HUDEP-2 (cell line): ENCODE measurements at regions not wholly inside any gene's neighbourhood (a gene's known extent, or its start where the extent isn't known, plus 50 kb on each side); places are given as distances from the start of the nearest gene placed in this dataset.
"Not testable (repeated sequence)": the region's sequence is repeated elsewhere in the genome, so short reads cannot be mapped to it uniquely, and the experiment has no call there.

Experiments
- DNase-seq, 76 experiments: peaks; one replicate each; lab custom pipeline; 2025; ENCODE audit not compliant: unreplicated experiment in 76 of 76; lab: John Stamatoyannopoulos, UW

- DNase-seq: not testable (repeated sequence)
Observed at GRCh38 chrY:26167332-26167731, 545.4 kb downstream of the CDY1 start.

GRCh38 chrY:26179326-26179725 lies 557.4 kb downstream of the CDY1 start:
- DNase-seq: not testable (repeated sequence)

- not testable (repeated sequence) for DNase-seq
Observed at GRCh38 chrY:26224974-26225373, 603.1 kb downstream of the CDY1 start.

DNA sequence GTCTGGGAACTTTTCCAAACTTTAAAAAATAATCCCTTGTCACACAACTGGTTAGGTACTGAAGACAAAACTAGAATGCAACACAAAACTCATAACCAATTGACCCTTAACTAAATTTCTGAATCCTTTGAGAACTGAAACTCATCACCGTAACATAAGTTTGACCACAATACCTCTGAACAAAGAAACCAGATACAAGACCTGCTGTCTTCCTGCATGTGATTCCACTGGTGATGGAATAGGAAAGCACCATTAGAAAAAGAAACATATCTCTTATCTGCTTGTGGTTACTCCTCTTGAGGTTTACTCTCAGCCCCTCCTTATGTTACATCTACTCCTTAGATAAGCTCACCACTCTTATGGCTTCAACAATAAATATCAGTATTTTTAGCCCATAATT lies 603.6 kb downstream of the CDY1 start:
- not testable (repeated sequence) for DNase-seq

GRCh38 chrY:26240944-26241343 lies 619.0 kb downstream of the CDY1 start:
- DNase-seq: not testable (repeated sequence)

DNA sequence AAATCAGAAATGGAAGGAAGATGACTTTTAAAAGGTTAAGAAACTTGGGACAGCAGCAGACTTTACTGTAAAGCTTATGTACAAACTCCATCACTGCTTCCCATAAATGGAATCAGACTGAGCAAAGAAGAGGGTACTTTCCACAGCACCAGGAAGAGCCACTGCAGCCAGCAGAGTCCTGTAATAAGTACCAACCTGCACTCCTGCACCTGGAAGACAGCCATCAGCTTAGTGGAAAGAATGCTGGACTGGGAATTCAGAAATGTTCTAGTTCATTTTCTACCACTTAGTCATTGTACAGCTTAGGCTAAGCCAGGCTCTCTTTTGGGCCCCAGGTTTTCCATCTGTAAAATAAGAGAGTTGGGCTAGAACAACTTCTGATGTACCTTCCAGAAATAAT lies 632.3 kb downstream of the CDY1 start:
- DNase-seq: not testable (repeated sequence)

DNA sequence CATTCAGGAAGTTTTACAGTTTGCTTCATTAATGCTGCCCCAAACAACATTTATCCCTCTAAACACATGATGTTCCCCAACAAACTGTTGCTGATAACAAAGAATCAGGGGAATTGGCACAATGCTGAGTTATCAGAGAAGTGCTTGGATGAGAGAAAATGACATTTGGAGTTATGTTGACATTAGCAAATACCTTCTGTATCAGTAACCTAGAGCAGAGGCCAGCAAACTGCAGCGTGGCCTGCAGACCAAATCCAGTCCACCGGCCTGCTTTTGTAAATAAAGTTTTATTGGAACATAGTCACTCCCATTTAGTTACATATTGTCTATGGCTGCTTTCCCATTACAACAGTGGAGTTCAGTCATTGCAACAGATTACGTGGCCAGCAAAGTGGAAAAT lies 643.5 kb downstream of the CDY1 start:
- DNase-seq: not testable (repeated sequence)

- not testable (repeated sequence) for DNase-seq
Observed at GRCh38 chrY:26268421-26268820, 646.5 kb downstream of the CDY1 start.

- DNase-seq: not testable (repeated sequence)
Observed at GRCh38 chrY:26268934-26269333, 647.0 kb downstream of the CDY1 start.

DNA sequence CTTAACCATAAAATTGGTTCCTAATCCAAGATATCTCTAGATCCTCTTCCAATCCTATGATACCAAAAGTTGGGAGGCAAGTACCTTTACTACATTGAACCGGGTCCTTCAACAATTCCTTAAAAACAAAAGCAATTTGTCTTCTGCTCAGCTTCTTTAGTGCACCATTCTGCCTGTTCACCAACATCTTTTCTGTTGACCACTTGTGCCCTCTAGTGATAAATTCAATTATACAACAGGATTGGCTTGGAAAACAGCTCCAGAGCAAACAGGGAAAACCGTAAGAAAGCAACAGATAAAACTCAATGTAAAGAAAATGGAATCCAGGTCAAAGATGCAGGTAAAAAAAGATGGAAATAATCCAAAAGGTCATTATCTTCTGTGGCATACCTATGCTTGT lies 651.2 kb downstream of the CDY1 start:
- DNase-seq: not testable (repeated sequence)

DNA sequence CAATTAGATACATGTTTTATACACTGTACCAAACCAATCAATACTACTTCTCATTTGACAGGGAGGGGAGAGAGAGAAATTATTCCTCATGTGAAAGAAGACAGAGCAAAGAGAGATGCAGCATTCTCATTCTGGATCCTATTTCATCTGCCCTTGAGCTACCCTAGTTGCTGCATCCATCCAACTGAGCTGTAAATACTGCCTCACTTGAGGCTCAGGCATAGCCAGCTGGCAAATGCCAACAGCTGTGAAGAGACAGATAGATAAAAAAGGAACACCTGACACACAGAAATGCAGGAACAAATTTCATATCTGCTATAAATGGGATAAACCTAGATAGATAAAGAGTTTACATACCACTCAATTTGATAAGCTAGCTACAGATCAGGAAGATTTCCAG lies 684.1 kb downstream of the CDY1 start:
- DNase-seq: not testable (repeated sequence)

GRCh38 chrY:26306630-26307385 lies 684.9 kb downstream of the CDY1 start:
- DNase-seq: not testable (repeated sequence)

DNA sequence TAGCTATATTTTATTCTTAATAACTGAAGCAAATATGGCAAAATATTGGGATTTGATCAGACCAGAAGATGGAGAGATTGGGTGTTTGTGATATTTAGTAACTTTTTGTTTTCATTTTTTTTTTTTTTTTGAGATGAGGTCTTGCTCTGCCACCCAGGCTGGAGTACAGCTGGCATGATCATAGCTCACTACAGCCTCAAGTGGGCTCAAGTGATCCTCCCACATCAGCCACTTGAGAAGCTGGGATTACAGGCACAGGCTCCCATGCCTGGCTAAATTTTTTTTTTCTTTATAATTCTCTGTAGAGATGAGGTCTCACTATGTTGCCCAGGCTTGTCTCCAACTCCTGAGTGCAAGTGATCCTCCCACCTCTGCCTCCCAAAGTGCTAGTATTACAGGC lies 686.4 kb downstream of the CDY1 start:
- DNase-seq: not testable (repeated sequence)

DNA sequence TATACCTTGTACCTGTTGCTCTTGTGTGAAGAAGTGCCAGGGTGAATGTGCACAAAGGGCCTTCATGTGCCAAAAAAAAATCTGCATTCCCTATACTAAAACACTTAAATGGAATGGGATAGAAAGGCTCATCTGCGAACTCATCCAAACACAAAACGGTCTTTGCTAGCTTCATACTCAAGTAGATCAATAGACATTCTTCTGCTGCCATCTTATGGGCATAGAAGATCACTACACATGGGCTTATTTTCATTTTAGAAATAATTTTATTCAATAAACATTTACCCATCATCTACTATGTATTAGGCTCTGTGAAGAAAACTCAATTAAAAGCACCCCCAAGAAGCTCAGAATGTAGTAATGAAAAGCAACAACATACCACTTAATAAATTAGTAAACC lies 693.1 kb downstream of the CDY1 start:
- DNase-seq: not testable (repeated sequence)

- not testable (repeated sequence) for DNase-seq
Observed at GRCh38 chrY:26319488-26320202, 697.7 kb downstream of the CDY1 start.

- DNase-seq: peak in 1 of 76 experiments; percentile 0
Observed at GRCh38 chrY:26322756-26323155, 700.8 kb downstream of the CDY1 start.

DNA sequence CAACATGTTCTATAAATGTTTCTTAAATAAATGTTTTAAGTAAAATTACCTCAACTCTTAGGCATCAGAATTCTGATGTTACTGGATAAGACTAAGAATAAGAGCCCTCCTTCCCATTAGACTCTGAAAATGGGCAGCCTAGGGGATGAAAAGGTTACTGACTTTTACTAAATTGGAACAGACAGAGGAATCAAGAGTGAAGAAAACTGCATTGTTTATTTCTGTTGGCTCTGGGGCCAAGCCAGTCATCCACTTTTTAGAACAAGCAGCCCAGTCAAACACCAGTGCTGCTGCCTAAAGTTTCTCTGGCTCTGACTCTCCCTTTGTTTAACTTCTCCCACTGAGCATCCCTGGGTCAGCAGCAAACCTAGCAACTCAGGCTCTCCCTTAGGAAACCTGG lies 731.0 kb downstream of the CDY1 start:
- DNase-seq: not testable (repeated sequence)

DNA sequence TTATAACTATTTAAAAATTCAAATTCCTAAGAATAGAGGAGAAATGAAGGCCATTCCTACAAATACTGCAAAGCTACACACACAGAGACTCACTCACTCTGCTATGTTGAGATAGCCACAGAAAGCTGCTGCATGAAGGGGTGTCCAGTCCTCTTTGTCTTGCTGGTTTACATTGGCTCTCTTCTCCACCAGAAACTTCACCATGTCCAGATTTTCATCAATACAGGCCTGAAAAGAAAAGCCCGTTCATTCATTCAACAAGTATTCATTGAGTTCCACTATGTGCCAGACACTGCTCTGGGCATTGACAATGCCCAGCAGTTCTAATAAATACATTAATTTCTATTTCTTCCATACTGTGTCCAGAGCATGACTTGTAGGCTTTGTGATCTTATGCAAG lies 732.3 kb downstream of the CDY1 start:
- DNase-seq: no peak

DNA sequence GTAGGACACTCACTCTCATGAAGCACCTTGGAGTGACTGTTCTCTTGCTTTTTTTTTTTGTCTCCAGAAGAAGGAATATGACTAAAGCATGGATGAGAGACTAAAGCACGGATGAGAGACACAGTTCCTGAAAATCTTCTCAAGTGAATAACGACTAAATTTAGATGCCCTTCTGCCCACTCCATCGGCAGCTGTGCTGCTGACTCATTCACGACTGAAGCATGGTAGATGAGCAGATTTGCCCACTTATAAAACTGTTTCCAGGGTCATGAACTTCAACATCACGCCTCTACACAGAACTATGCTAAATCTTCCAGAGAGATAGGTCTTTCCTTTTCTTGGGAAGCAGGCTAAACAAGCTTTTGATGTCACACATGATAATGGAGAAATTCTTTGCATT lies 738.0 kb downstream of the CDY1 start:
- not testable (repeated sequence) for DNase-seq

- not testable (repeated sequence) for DNase-seq
Observed at GRCh38 chrY:26360472-26360871, 738.6 kb downstream of the CDY1 start.

GRCh38 chrY:26363442-26363841 lies 741.5 kb downstream of the CDY1 start:
- DNase-seq: not testable (repeated sequence)

GRCh38 chrY:26366091-26366490 lies 744.2 kb downstream of the CDY1 start:
- DNase-seq: not testable (repeated sequence)
